Activated CD8-positive, alpha-beta memory T cell treated with anti-CD3 and anti-CD28 coated beads, Interleukin-2, amount 10 ng/mL, durations not matched to agents 7 days and 5 days (primary cell): ENCODE measurements at regions not wholly inside any gene's neighbourhood (a gene's known extent, or its start where the extent isn't known, plus 50 kb on each side); places are given as distances from the start of the nearest gene placed in this dataset.

Source experiments
- ATAC-seq: fragments of 150-1000 bp; cut with Tn5 transposase; one replicate; pipeline ENCODE4 v1.10.0; 2021; ENCODE audit warnings: moderate library complexity
- CTCF ChIA-PET: fragments of 350-600 bp; sonication (Branson Sonifier 250); formaldehyde crosslinking; loops from one replicate; lab custom pipeline; 2021; ENCODE audit warnings: antibody characterized with exemption; lab: Charles Lee
- DNase-seq: peaks from one replicate; pipeline ENCODE4 v3.0.0-alpha.2; 2020
- H3K27ac Mint-ChIP-seq: one replicate; pipeline ENCODE4 v1.8.0; 2021; ENCODE audit warnings: mild to moderate bottlenecking, mixed read lengths
- H3K27me3 Mint-ChIP-seq: one replicate; pipeline ENCODE4 v1.8.0; 2021; ENCODE audit warnings: mixed read lengths
- H3K36me3 Mint-ChIP-seq: one replicate; pipeline ENCODE4 v1.8.0; 2021; ENCODE audit warnings: mild to moderate bottlenecking, mixed read lengths
- H3K4me1 Mint-ChIP-seq: one replicate; pipeline ENCODE4 v1.8.0; 2021; ENCODE audit warnings: mixed read lengths
- H3K4me3 Mint-ChIP-seq: one replicate; pipeline ENCODE4 v1.8.0; 2021; ENCODE audit warnings: mild to moderate bottlenecking, moderate library complexity, mixed read lengths
- H3K9me3 Mint-ChIP-seq: one replicate; pipeline ENCODE4 v1.8.0; 2022; ENCODE audit warnings: low read depth, mixed read lengths

DNA sequence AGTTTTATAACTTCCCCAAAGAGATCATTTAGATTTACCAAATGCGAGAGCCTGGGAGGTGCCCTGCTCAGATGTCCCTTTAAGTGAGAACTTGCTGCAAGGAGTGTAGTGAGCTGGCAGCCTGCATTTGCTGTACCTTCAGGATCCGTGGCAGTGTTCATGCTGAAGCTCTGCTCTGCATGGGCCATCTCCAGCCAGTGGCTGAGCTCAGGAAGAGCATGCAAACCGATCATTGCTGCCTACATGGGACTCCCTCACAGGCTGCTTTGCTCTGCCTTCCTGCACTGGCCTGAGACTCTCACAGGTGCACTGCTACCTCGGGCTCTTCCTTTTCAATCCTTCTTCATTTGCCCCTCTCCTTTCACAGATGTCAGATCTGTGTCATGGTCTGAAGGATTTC, 152.0 kb upstream of the SFRP2 start:
- no peaks in the 10 kb centered on the region for H3K4me1 Mint-ChIP-seq

DNA sequence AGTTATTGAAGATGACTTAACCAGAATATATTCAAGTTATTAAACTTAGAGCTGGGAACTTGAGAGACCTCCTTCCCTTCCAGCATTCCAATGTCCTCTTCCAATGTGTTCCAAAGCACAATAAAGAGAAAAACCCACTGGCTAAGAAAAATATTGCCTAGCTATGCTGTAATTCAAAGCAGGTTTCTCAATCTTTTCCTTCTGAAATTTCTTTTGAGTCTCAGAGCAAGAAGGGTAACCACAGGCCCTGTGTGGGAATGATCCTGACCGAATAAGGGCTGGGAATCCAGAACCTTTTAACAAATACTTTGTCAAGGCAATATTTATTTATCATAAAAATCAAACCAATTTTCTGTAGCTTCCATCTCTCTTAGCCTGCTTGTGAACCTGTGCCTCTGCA, 150.7 kb upstream of the SFRP2 start:
- no peaks in the 10 kb centered on the region for H3K36me3 Mint-ChIP-seq
- no peak for DNase-seq
- no peak overlapping the region for H3K27ac Mint-ChIP-seq
- no peaks in the 10 kb centered on the region for H3K9me3 Mint-ChIP-seq
- ATAC-seq = no peak
- no peaks in the 10 kb centered on the region for H3K4me1 Mint-ChIP-seq
- peaks cover 25% of the 10 kb centered on the region for H3K27me3 Mint-ChIP-seq
- CTCF ChIA-PET = interaction anchor here (0.7 kb wide), 1 partner anchor 154 kb away, joined by 3 read pairs; no protein-coding TSS in a partner anchor
- no peak overlapping the region for H3K4me3 Mint-ChIP-seq

More for the DNA sequence above, 152.0 kb upstream of the SFRP2 start:
- no peak for DNase-seq
- CTCF ChIA-PET = no interaction called here
- ATAC-seq = no peak
- Mint-ChIP-seq H3K27ac (no peak overlapping the region), H3K36me3 (no peaks in the 10 kb centered on the region), H3K4me3 (no peak overlapping the region), H3K27me3 (peaks cover 21% of the 10 kb centered on the region), H3K9me3 (peaks cover 1% of the 10 kb centered on the region)

DNA sequence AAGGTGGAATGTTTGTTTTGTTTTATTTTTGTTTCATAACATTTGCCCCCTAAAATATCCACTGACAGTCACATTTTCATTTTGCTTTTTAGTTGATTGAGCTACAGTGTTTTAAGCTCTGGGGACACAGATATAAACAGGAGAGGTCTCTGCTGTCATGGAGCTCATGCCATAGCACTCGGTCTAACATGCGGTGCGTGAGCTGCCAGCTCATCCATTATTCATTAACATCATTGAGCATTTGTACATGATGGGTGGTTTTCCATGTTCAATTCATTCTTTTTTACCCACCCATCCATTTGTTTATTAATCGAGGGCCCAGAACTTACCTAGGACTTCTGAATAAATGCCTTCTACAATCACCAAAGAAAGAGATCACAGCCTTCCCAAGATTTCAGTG, 150.1 kb upstream of the SFRP2 start:
- DNase-seq = no peak
- no peak for ATAC-seq
- H3K4me3 Mint-ChIP-seq = no peak overlapping the region
- no peaks in the 10 kb centered on the region for H3K36me3 Mint-ChIP-seq
- H3K4me1 Mint-ChIP-seq = no peaks in the 10 kb centered on the region
- peaks cover 28% of the 10 kb centered on the region for H3K27me3 Mint-ChIP-seq
- H3K9me3 Mint-ChIP-seq = no peaks in the 10 kb centered on the region
- no peak overlapping the region for H3K27ac Mint-ChIP-seq
- CTCF ChIA-PET = interaction anchor here (0.7 kb wide), 1 partner anchor 153 kb away, joined by 3 read pairs; no protein-coding TSS in a partner anchor

DNA sequence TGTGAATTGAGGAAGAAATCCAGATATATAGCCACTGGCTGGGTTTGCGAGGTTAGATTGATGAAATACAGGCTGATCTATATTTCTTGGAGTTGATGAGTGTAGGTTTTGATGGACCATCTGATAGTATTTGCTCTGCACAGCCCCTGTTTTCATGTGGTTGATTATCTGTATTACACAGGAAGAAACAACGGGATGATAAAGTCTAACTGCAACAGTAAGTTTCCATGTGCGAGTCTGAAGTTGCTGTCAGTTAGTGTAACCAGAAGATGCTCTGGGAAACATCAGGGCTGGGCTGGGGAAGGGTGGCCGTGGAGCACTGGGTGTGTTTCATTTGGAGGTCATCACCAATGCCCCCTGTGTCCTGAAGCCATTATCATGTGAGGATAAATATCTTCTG, 148.4 kb upstream of the SFRP2 start:
- no peaks in the 10 kb centered on the region for H3K4me1 Mint-ChIP-seq
- no peak for ATAC-seq
- H3K27ac Mint-ChIP-seq = no peak overlapping the region
- no peak for DNase-seq
- no peaks in the 10 kb centered on the region for H3K36me3 Mint-ChIP-seq
- H3K27me3 Mint-ChIP-seq = peaks cover 32% of the 10 kb centered on the region
- no peaks in the 10 kb centered on the region for H3K9me3 Mint-ChIP-seq
- H3K4me3 Mint-ChIP-seq = no peak overlapping the region
- CTCF ChIA-PET = no interaction called here

DNA sequence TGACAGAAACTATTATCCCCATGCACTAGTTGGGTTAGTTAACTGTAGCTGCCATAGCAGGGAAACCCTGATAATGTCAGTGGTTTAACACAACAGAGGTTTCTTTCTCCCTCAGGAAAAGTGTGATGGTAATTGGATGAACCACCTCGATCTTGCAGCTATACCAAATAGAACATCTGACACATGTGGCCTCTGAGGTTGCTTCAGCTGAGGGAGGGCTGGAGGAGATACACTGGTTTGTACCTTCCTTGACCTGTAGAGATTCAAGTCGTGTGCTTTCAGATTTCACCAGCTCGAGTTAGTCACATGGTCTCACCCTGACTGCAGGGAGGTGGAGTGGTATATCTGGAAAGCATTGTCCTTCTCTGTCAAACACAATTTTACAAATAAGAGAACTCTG, 147.2 kb upstream of the SFRP2 start:
- no peak for ATAC-seq
- Mint-ChIP-seq H3K27me3 (peaks cover 28% of the 10 kb centered on the region), H3K36me3 (no peaks in the 10 kb centered on the region), H3K27ac (no peak overlapping the region), H3K9me3 (no peaks in the 10 kb centered on the region), H3K4me1 (no peaks in the 10 kb centered on the region), H3K4me3 (no peak overlapping the region)
- no peak for DNase-seq
- CTCF ChIA-PET = no interaction called here

DNA sequence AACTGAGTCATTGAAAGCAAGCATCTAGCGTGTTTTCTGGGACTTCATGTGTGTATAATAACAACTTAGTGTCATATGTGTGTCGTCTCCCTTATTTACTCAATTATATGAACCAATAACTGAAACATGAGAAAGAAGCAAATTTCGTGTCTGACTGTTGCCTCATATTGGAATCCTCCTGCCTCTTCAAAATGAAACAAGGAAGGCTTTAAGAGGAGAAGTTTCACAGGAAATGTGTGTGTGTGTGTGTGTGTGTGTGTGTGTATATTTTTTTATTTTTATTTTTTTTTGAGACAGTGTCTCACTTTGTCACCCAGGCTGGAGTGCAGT, 145.8 kb upstream of the SFRP2 start:
- Mint-ChIP-seq H3K27me3 (peaks cover 23% of the 10 kb centered on the region), H3K36me3 (no peaks in the 10 kb centered on the region), H3K4me1 (no peaks in the 10 kb centered on the region), H3K27ac (no peak overlapping the region), H3K9me3 (no peaks in the 10 kb centered on the region), H3K4me3 (no peak overlapping the region)
- ATAC-seq (no peak), DNase-seq (no peak)
- CTCF ChIA-PET = no interaction called here

DNA sequence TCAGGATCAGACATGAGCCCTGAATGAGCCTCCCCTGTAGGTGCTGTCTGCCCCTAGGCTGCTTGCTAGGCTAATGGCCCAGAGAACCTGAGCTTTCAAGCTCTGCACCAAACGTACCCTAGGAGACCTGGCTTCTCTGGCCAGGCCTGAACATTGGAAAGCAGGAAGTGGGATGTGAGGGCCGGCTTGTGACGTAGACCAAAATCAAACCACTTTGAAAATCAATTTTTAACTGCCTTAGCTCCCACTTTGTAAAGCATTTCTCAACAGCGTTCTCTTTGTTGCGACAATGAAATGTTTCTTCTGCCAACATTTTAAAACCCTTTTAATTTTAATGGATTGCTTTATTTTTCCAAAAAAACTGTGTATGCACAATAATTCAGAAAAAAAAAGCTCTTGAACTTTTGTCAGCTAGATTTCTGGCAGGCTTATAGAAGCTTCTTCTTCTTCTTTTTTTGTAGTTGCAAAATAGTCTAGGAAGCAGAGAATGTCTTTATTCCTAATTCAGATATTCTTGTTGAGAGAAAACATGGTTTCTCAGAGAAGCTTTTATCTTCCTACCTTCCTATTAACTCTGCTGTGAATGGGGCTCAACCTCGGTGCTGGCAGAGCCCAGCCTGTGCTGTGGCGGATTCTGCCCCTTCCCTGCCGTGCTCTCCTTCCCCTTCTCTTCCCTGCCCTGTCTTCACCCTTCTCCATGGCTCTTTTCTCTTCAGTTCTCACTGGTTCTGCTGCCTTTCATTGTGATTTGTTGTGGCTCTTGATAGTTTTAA, 145.2 kb upstream of the SFRP2 start:
- Mint-ChIP-seq H3K4me1 (no peaks in the 10 kb centered on the region), H3K27ac (no peak overlapping the region), H3K27me3 (peaks cover 23% of the 10 kb centered on the region), H3K9me3 (no peaks in the 10 kb centered on the region), H3K4me3 (no peak overlapping the region), H3K36me3 (no peaks in the 10 kb centered on the region)
- DNase-seq (no peak), ATAC-seq (no peak)
- CTCF ChIA-PET = no interaction called here

DNA sequence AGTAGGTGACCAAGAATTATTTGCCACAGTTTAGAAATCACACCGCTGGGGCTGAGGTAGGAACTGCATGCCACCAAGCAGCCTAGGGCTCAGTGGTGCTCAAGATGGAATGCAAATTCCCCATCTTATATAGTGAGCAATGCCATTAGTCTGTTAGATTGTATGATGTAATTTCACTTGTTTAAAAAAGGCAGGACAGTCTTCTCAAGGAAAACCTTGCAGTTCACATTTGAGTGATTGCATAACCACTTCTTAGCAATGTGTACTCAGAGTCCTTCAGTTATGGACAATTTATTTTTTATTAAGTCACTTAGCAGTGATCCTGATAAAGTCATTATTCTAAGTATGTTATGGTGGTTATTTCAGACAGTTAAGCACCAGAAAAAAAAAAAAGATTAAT, 142.9 kb upstream of the SFRP2 start:
- ATAC-seq (no peak), DNase-seq (no peak)
- H3K4me3 Mint-ChIP-seq = no peak overlapping the region
- H3K36me3 Mint-ChIP-seq = no peaks in the 10 kb centered on the region
- no peak overlapping the region for H3K27ac Mint-ChIP-seq
- H3K27me3 Mint-ChIP-seq = peaks cover 18% of the 10 kb centered on the region
- CTCF ChIA-PET = no interaction called here
- no peaks in the 10 kb centered on the region for H3K9me3 Mint-ChIP-seq
- no peaks in the 10 kb centered on the region for H3K4me1 Mint-ChIP-seq

DNA sequence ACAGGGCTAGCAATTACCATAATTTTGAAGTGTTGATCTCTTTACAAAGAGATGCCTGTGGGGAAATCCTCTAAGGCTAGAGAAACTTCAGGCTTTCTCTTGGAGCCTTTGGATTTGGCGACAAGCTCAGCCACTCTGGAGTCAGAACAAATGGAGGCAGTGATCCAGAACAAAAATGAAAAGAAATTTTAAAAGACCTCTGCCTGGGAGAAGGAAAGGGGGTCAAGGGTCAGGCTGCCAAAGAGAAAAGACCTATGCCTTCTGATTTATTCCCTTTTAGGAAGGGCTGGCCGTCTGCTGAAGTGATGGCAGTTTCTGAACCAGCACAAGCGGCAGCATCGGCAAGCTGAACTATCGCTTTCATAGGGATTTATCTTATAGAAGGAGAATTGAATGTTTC, 140.8 kb upstream of the SFRP2 start:
- Mint-ChIP-seq H3K27me3 (peaks cover 12% of the 10 kb centered on the region), H3K4me3 (no peak overlapping the region), H3K4me1 (no peaks in the 10 kb centered on the region), H3K9me3 (no peaks in the 10 kb centered on the region), H3K27ac (no peak overlapping the region), H3K36me3 (no peaks in the 10 kb centered on the region)
- DNase-seq (no peak), ATAC-seq (no peak)
- CTCF ChIA-PET = no interaction called here

DNA sequence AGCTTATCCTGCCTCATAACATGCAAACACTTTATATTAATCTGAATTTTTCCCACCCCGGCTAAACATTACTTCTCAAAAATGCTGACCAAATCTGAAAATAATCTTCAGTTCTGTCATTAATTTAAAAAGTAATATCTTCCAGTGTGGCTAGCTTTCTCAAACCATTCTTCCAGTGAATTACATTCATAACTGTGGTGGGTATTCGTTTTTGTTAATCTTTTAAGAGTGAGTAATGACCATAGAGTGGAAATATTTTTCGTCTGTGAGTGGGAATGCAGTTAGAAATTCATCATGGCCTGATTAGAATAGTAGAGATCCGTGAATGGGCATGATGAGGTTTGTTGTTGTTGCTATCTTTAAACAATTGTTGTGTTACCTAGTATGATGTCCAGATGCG, 138.6 kb upstream of the SFRP2 start:
- ATAC-seq (no peak), DNase-seq (no peak)
- Mint-ChIP-seq H3K9me3 (no peaks in the 10 kb centered on the region), H3K4me1 (no peaks in the 10 kb centered on the region), H3K27ac (no peak overlapping the region), H3K36me3 (no peaks in the 10 kb centered on the region), H3K27me3 (peaks cover 3% of the 10 kb centered on the region), H3K4me3 (no peak overlapping the region)
- CTCF ChIA-PET = no interaction called here

DNA sequence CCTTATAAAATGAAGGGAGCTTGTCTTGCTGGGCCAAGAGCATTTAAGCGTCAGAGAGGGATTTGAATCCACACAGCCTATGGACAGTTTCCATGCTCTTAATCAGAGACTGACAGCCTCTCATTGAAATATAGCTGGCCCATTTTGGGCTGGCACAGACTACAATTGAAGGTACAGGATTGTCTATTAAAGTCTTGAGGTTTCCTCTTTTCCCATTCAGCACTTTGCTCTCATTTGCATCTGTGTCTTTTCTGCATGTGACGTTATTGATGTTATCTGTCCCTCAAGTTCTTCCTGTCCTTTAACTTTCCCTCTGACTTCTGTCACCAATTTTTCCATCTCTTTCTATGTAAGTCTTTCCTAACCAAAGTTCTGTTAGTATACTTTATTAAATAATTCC, 133.3 kb upstream of the SFRP2 start:
- no peak overlapping the region for H3K4me3 Mint-ChIP-seq
- CTCF ChIA-PET = no interaction called here
- no peaks in the 10 kb centered on the region for H3K9me3 Mint-ChIP-seq
- no peak overlapping the region for H3K27ac Mint-ChIP-seq
- no peaks in the 10 kb centered on the region for H3K4me1 Mint-ChIP-seq
- H3K27me3 Mint-ChIP-seq = peaks cover 9% of the 10 kb centered on the region
- no peak for ATAC-seq
- H3K36me3 Mint-ChIP-seq = no peaks in the 10 kb centered on the region
- no peak for DNase-seq

DNA sequence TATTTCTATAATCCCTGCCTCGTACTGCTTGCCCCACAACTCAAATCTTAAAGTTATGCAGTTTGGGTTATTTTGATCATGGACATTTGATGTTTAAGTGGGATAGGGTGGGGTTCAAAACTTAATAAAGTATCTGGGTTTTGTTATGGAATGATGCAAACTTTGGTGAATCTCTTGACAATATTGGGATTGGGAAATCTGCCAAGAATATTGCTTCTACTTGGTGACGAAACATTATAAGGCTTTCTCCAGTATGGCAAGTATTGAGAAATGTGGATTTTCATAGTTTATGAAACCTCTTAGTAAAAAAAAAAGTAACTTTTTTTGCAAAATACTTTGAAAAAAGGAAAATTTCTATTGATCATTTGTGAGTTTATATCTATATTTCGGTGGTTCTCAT, 130.8 kb upstream of the SFRP2 start:
- Mint-ChIP-seq H3K4me3 (no peak overlapping the region), H3K27ac (no peak overlapping the region), H3K36me3 (no peaks in the 10 kb centered on the region), H3K4me1 (peaks cover 6% of the 10 kb centered on the region), H3K9me3 (no peaks in the 10 kb centered on the region), H3K27me3 (peaks cover 18% of the 10 kb centered on the region)
- ATAC-seq = no peak
- CTCF ChIA-PET = no interaction called here
- no peak for DNase-seq

DNA sequence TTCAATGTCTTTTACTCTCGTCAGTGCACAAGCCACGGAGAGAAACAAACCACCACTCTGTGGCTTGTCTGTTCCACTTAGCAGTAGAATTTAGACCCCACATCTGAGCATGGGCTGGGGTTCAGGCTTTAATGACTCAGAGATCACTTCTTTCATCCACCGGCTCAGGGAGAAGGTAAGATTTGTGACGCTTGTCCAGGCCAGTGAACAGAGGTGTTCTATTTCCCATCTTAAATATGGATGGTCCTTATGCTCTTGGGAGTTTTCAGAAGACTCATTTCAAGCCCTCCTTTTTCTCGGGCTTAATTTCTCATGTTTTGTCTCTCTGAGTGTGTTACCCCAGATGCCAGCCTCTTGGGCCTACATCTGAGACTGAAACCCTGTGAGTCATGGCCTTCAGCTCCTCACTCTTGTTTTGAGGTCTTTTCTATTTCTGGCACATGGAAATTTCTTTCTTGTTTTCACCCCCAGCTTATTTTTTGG, 127.4 kb upstream of the SFRP2 start:
- H3K4me1 Mint-ChIP-seq = peaks cover 6% of the 10 kb centered on the region
- H3K9me3 Mint-ChIP-seq = no peaks in the 10 kb centered on the region
- CTCF ChIA-PET = no interaction called here
- H3K36me3 Mint-ChIP-seq = no peaks in the 10 kb centered on the region
- peaks cover 28% of the 10 kb centered on the region for H3K27me3 Mint-ChIP-seq
- no peak overlapping the region for H3K4me3 Mint-ChIP-seq
- H3K27ac Mint-ChIP-seq = no peak overlapping the region
- peak; percentile 51 for DNase-seq
- ATAC-seq = peak; percentile 39

DNA sequence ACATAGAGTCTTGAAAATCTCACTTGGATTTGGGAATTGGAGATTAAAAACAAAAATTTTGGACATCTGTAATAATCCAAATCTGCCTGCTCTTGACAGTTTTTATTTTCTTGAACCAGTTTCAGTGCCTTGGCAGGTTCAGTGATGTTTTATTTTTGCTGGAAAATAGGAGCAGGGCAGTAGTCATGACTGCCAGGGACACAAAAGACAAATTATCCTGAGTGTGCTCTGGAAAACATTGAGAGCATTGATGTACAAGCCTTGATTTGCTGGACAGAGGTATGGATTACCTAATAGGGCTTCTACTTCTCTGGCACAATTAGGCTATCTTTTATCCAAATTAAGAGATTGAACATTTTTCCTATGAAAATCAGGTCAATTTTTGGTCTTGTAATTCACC, 123.4 kb upstream of the SFRP2 start:
- Mint-ChIP-seq H3K9me3 (no peaks in the 10 kb centered on the region), H3K4me3 (no peak overlapping the region), H3K4me1 (peaks cover 6% of the 10 kb centered on the region), H3K27me3 (peaks cover 28% of the 10 kb centered on the region), H3K27ac (no peak overlapping the region), H3K36me3 (no peaks in the 10 kb centered on the region)
- no peak for ATAC-seq
- CTCF ChIA-PET = no interaction called here
- no peak for DNase-seq
